ENCODE measurements at regions not wholly inside any gene's neighbourhood (a gene's known extent, or its start where the extent isn't known, plus 50 kb on each side); places are given as distances from the start of the nearest gene placed in this dataset.

- DNase-seq, result no peak
These were observed 1483.2 kb downstream of the PCDH7 start for GRCh38 chr4:32203340-32203739.

- DNase-seq, result no peak
These were observed 1486.6 kb downstream of the PCDH7 start for GRCh38 chr4:32206756-32207155.

GRCh38 chr4:32207456-32207855 is 1487.3 kb downstream of the PCDH7 start:
- no peak for DNase-seq

GRCh38 chr4:32215277-32215676 is 1495.1 kb downstream of the PCDH7 start:
- no peak for DNase-seq

- DNase-seq, result no peak
These were observed 1496.3 kb downstream of the PCDH7 start for GRCh38 chr4:32216502-32216901.

GRCh38 chr4:32219306-32220075 is 1499.3 kb downstream of the PCDH7 start:
- no peak for DNase-seq

- no peak for DNase-seq
These were observed 1506.0 kb downstream of the PCDH7 start for GRCh38 chr4:32226204-32226603.

GRCh38 chr4:32226733-32227132 is 1506.6 kb downstream of the PCDH7 start:
- DNase-seq, result no peak

- no peak for DNase-seq
These were observed 1523.8 kb downstream of the PCDH7 start for GRCh38 chr4:32243926-32244325.

- no peak for DNase-seq
These were observed 1528.9 kb downstream of the PCDH7 start for GRCh38 chr4:32249040-32249439.

- DNase-seq, result no peak
These were observed 1531.0 kb downstream of the PCDH7 start for GRCh38 chr4:32251126-32251525.

- DNase-seq, result no peak
These were observed 1531.8 kb downstream of the PCDH7 start for GRCh38 chr4:32251926-32252325.

- no peak for DNase-seq
These were observed 1534.0 kb downstream of the PCDH7 start for GRCh38 chr4:32254216-32254615.

- DNase-seq, result no peak
These were observed 1538.8 kb downstream of the PCDH7 start for GRCh38 chr4:32258986-32259385.

GRCh38 chr4:32261196-32261595 is 1541.0 kb downstream of the PCDH7 start:
- no peak for DNase-seq

- no peak for DNase-seq
These were observed 1548.7 kb downstream of the PCDH7 start for GRCh38 chr4:32268863-32269262.

- no peak for DNase-seq
These were observed 1569.9 kb downstream of the PCDH7 start for GRCh38 chr4:32290102-32290501.

GRCh38 chr4:32318926-32319325 is 1598.8 kb downstream of the PCDH7 start:
- no peak for DNase-seq

GRCh38 chr4:32321421-32321820 is 1601.3 kb downstream of the PCDH7 start:
- DNase-seq, result no peak

- DNase-seq, result no peak
These were observed 1614.6 kb downstream of the PCDH7 start for GRCh38 chr4:32334759-32335158.

GRCh38 chr4:32337403-32337802 is 1617.2 kb downstream of the PCDH7 start:
- DNase-seq, result no peak

GRCh38 chr4:32340591-32340990 is 1620.4 kb downstream of the PCDH7 start:
- DNase-seq, result no peak

GRCh38 chr4:32341342-32341741 is 1621.2 kb downstream of the PCDH7 start:
- no peak for DNase-seq

GRCh38 chr4:32342054-32342453 is 1621.9 kb downstream of the PCDH7 start:
- no peak for DNase-seq

- no peak for DNase-seq
These were observed 1628.9 kb downstream of the PCDH7 start for GRCh38 chr4:32349026-32349425.
